Activated naive CD8-positive, alpha-beta T cell treated with anti-CD3 and anti-CD28 coated beads, Interleukin-2, amount 50 U/mL, for 24 hours (primary cell): ENCODE measurements at regions not wholly inside any gene's neighbourhood (a gene's known extent, or its start where the extent isn't known, plus 50 kb on each side); places are given as distances from the start of the nearest gene placed in this dataset.
"Not testable (repeated sequence)": the region's sequence is repeated elsewhere in the genome, so short reads cannot be mapped to it uniquely, and the experiment has no call there.

ENCODE experiments used
- ATAC-seq: fragments of 150-1000 bp; cut with Tn5 transposase; one replicate; pipeline ENCODE4 v1.10.0; 2021
- DNase-seq: peaks from one replicate; pipeline ENCODE4 v3.0.0; 2021
- H3K27ac Mint-ChIP-seq: one replicate; pipeline ENCODE4 v1.8.0; 2021; ENCODE audit warnings: mild to moderate bottlenecking, mixed read lengths
- H3K27me3 Mint-ChIP-seq: one replicate; pipeline ENCODE4 v1.8.0; 2021; ENCODE audit warnings: mixed read lengths
- H3K36me3 Mint-ChIP-seq: one replicate; pipeline ENCODE4 v1.8.0; 2021; ENCODE audit warnings: low read depth, mixed read lengths
- H3K4me1 Mint-ChIP-seq: one replicate; pipeline ENCODE4 v1.8.0; 2021; ENCODE audit warnings: mixed read lengths
- H3K4me3 Mint-ChIP-seq: one replicate; pipeline ENCODE4 v1.8.0; 2021; ENCODE audit warnings: mild to moderate bottlenecking, moderate library complexity, mixed read lengths
- H3K9me3 Mint-ChIP-seq: one replicate; pipeline ENCODE4 v1.8.0; 2021; ENCODE audit warnings: mixed read lengths

GRCh38 chr2:8597094-8597493, 84.8 kb upstream of the ID2 start:
- H3K4me3 Mint-ChIP-seq, result no peak overlapping the region
- H3K9me3 Mint-ChIP-seq, result no peaks in the 10 kb centered on the region
- peaks cover 5% of the 10 kb centered on the region for H3K4me1 Mint-ChIP-seq
- peaks cover 4% of the 10 kb centered on the region for H3K27me3 Mint-ChIP-seq
- ATAC-seq, result no peak
- no peaks in the 10 kb centered on the region for H3K36me3 Mint-ChIP-seq
- no peak overlapping the region for H3K27ac Mint-ChIP-seq
- DNase-seq, result no peak

GRCh38 chr2:8597559-8598225, 84.2 kb upstream of the ID2 start:
- peak overlapping the region; percentile 7 for H3K27ac Mint-ChIP-seq
- H3K9me3 Mint-ChIP-seq, result no peaks in the 10 kb centered on the region
- DNase-seq, result no peak
- H3K4me3 Mint-ChIP-seq, result no peak overlapping the region
- H3K4me1 Mint-ChIP-seq, result peaks cover 9% of the 10 kb centered on the region
- H3K27me3 Mint-ChIP-seq, result no peaks in the 10 kb centered on the region
- no peak for ATAC-seq
- H3K36me3 Mint-ChIP-seq, result no peaks in the 10 kb centered on the region

GRCh38 chr2:8598295-8599165, 83.3 kb upstream of the ID2 start:
- Mint-ChIP-seq H3K36me3 (no peaks in the 10 kb centered on the region), H3K4me3 (no peak overlapping the region), H3K27me3 (no peaks in the 10 kb centered on the region), H3K4me1 (peaks cover 13% of the 10 kb centered on the region), H3K27ac (peak overlapping the region; percentile 7), H3K9me3 (no peaks in the 10 kb centered on the region)
- no peak for ATAC-seq
- DNase-seq, result no peak

GRCh38 chr2:8599421-8600242, 82.2 kb upstream of the ID2 start:
- Mint-ChIP-seq H3K36me3 (no peaks in the 10 kb centered on the region), H3K4me1 (peaks cover 12% of the 10 kb centered on the region), H3K27me3 (no peaks in the 10 kb centered on the region), H3K4me3 (no peak overlapping the region), H3K27ac (no peak overlapping the region), H3K9me3 (no peaks in the 10 kb centered on the region)
- DNase-seq (no peak), ATAC-seq (no peak)

- H3K27ac Mint-ChIP-seq, result no peak overlapping the region
Observed at GRCh38 chr2:8600456-8600855, 81.4 kb upstream of the ID2 start.

GRCh38 chr2:8602809-8603208, 79.0 kb upstream of the ID2 start:
- Mint-ChIP-seq H3K27ac (peak overlapping the region; percentile 29), H3K9me3 (no peaks in the 10 kb centered on the region), H3K4me1 (peaks cover 28% of the 10 kb centered on the region), H3K27me3 (peaks cover 4% of the 10 kb centered on the region), H3K36me3 (no peaks in the 10 kb centered on the region), H3K4me3 (no peak overlapping the region)
- DNase-seq, result no peak
- no peak for ATAC-seq

More at GRCh38 chr2:8600456-8600855, 81.4 kb upstream of the ID2 start:
- no peak overlapping the region for H3K4me3 Mint-ChIP-seq
- H3K9me3 Mint-ChIP-seq, result no peaks in the 10 kb centered on the region
- DNase-seq (no peak), ATAC-seq (no peak)
- no peaks in the 10 kb centered on the region for H3K36me3 Mint-ChIP-seq
- H3K4me1 Mint-ChIP-seq, result peaks cover 8% of the 10 kb centered on the region
- H3K27me3 Mint-ChIP-seq, result no peaks in the 10 kb centered on the region

- H3K27me3 Mint-ChIP-seq, H3K27ac Mint-ChIP-seq, ATAC-seq, H3K9me3 Mint-ChIP-seq, H3K36me3 Mint-ChIP-seq, H3K4me3 Mint-ChIP-seq, DNase-seq: not testable (repeated sequence)
- H3K4me1 Mint-ChIP-seq, result peaks cover 33% of the 10 kb centered on the region
Observed at GRCh38 chr2:8603356-8603755, 78.5 kb upstream of the ID2 start.

- ATAC-seq, result no peak
- H3K27ac Mint-ChIP-seq, result no peak overlapping the region
Observed at GRCh38 chr2:8604262-8604661, 77.6 kb upstream of the ID2 start.

GRCh38 chr2:8605351-8606065, 76.3 kb upstream of the ID2 start:
- H3K36me3 Mint-ChIP-seq, result peaks cover 3% of the 10 kb centered on the region
- H3K4me1 Mint-ChIP-seq, result peaks cover 43% of the 10 kb centered on the region
- peaks cover 5% of the 10 kb centered on the region for H3K9me3 Mint-ChIP-seq
- H3K4me3 Mint-ChIP-seq, result no peak overlapping the region
- DNase-seq, result no peak
- ATAC-seq, result no peak
- peaks cover 4% of the 10 kb centered on the region for H3K27me3 Mint-ChIP-seq
- no peak overlapping the region for H3K27ac Mint-ChIP-seq

More at GRCh38 chr2:8604262-8604661, 77.6 kb upstream of the ID2 start:
- DNase-seq, result no peak
- no peaks in the 10 kb centered on the region for H3K36me3 Mint-ChIP-seq
- no peaks in the 10 kb centered on the region for H3K9me3 Mint-ChIP-seq
- H3K4me1 Mint-ChIP-seq, result peaks cover 43% of the 10 kb centered on the region
- H3K27me3 Mint-ChIP-seq, result peaks cover 4% of the 10 kb centered on the region
- no peak overlapping the region for H3K4me3 Mint-ChIP-seq

GRCh38 chr2:8606226-8606625, 75.6 kb upstream of the ID2 start:
- no peak for ATAC-seq
- Mint-ChIP-seq H3K27ac (no peak overlapping the region), H3K4me3 (no peak overlapping the region)

GRCh38 chr2:8606649-8607550, 75.0 kb upstream of the ID2 start:
- DNase-seq (no peak), ATAC-seq (no peak)
- H3K36me3 Mint-ChIP-seq, result peaks cover 6% of the 10 kb centered on the region
- H3K9me3 Mint-ChIP-seq, result peaks cover 12% of the 10 kb centered on the region
- H3K4me3 Mint-ChIP-seq, result no peak overlapping the region
- peaks cover 6% of the 10 kb centered on the region for H3K27me3 Mint-ChIP-seq
- H3K27ac Mint-ChIP-seq, result no peak overlapping the region
- peaks cover 45% of the 10 kb centered on the region for H3K4me1 Mint-ChIP-seq

More at GRCh38 chr2:8606226-8606625, 75.6 kb upstream of the ID2 start:
- Mint-ChIP-seq H3K27me3 (peaks cover 6% of the 10 kb centered on the region), H3K4me1 (peaks cover 43% of the 10 kb centered on the region), H3K36me3 (peaks cover 6% of the 10 kb centered on the region), H3K9me3 (peaks cover 12% of the 10 kb centered on the region)
- no peak for DNase-seq

GRCh38 chr2:8607606-8608005, 74.2 kb upstream of the ID2 start:
- DNase-seq (no peak), ATAC-seq (no peak)
- H3K36me3 Mint-ChIP-seq, result peaks cover 6% of the 10 kb centered on the region
- peaks cover 46% of the 10 kb centered on the region for H3K4me1 Mint-ChIP-seq
- H3K27ac Mint-ChIP-seq, result no peak overlapping the region
- no peak overlapping the region for H3K4me3 Mint-ChIP-seq
- peaks cover 12% of the 10 kb centered on the region for H3K9me3 Mint-ChIP-seq
- H3K27me3 Mint-ChIP-seq, result peaks cover 6% of the 10 kb centered on the region

GRCh38 chr2:8608411-8608954, 73.4 kb upstream of the ID2 start:
- H3K9me3 Mint-ChIP-seq, result peaks cover 12% of the 10 kb centered on the region
- H3K27ac Mint-ChIP-seq, result peak overlapping the region; percentile 83
- H3K4me3 Mint-ChIP-seq, result peak overlapping the region; percentile 22
- DNase-seq (no peak), ATAC-seq (peak; percentile 91)
- H3K27me3 Mint-ChIP-seq, result peaks cover 6% of the 10 kb centered on the region
- peaks cover 45% of the 10 kb centered on the region for H3K4me1 Mint-ChIP-seq
- H3K36me3 Mint-ChIP-seq, result peaks cover 6% of the 10 kb centered on the region
